HG03354 (cell line): ENCODE measurements at regions not wholly inside any gene's neighbourhood (a gene's known extent, or its start where the extent isn't known, plus 50 kb on each side); places are given as distances from the start of the nearest gene placed in this dataset.
"Not testable (repeated sequence)": the region's sequence is repeated elsewhere in the genome, so short reads cannot be mapped to it uniquely, and the experiment has no call there.

Source experiments
- ATAC-seq: cut with Tn5 transposase; IDR thresholded peaks from one replicate; pipeline ENCODE4 v1.9.1; 2021; ENCODE audit warnings: mild to moderate bottlenecking; ENCODE audit not compliant: unreplicated experiment, poor library complexity, severe bottlenecking

GRCh38 chr16:51231702-51232101 lies 80.6 kb upstream of the SALL1 start:
- ATAC-seq: no peak

- ATAC-seq: not testable (repeated sequence)
Observed at GRCh38 chr16:51230035-51230434, 79.0 kb upstream of the SALL1 start.

GRCh38 chr16:51228097-51228659 lies 77.1 kb upstream of the SALL1 start:
- ATAC-seq: no peak

GRCh38 chr16:51225878-51226277 lies 74.8 kb upstream of the SALL1 start:
- no peak for ATAC-seq

GRCh38 chr16:51224317-51224716 lies 73.2 kb upstream of the SALL1 start:
- ATAC-seq: no peak

GRCh38 chr16:51222016-51222415 lies 70.9 kb upstream of the SALL1 start:
- ATAC-seq: no peak

GRCh38 chr16:51211148-51211547 lies 60.1 kb upstream of the SALL1 start:
- no peak for ATAC-seq

- no peak for ATAC-seq
Observed at GRCh38 chr16:51210087-51210486, 59.0 kb upstream of the SALL1 start.

- no peak for ATAC-seq
Observed at GRCh38 chr16:51201604-51202003, 50.5 kb upstream of the SALL1 start.
